22Rv1 (cell line): ENCODE measurements at regions not wholly inside any gene's neighbourhood (a gene's known extent, or its start where the extent isn't known, plus 50 kb on each side); places are given as distances from the start of the nearest gene placed in this dataset.
A peak's percentile ranks its signal among the peaks of the same experiment; 100 is the strongest.

Experiments used
- H3K27ac ChIP-seq: fragments of 450-650 bp; 2 replicates; pipeline ENCODE4 v1.5.1; 2017
- CTCF ChIP-seq: fragments of 450-650 bp; IDR thresholded peaks from 2 replicates; pipeline ENCODE4 v1.5.1; 2017; ENCODE audit warnings: mild to moderate bottlenecking
- ZFX ChIP-seq: fragments of 450-650 bp; IDR thresholded peaks from 2 replicates; pipeline ENCODE4 v1.6.1; 2017; ENCODE audit warnings: antibody characterized with exemption, borderline replicate concordance

DNA sequence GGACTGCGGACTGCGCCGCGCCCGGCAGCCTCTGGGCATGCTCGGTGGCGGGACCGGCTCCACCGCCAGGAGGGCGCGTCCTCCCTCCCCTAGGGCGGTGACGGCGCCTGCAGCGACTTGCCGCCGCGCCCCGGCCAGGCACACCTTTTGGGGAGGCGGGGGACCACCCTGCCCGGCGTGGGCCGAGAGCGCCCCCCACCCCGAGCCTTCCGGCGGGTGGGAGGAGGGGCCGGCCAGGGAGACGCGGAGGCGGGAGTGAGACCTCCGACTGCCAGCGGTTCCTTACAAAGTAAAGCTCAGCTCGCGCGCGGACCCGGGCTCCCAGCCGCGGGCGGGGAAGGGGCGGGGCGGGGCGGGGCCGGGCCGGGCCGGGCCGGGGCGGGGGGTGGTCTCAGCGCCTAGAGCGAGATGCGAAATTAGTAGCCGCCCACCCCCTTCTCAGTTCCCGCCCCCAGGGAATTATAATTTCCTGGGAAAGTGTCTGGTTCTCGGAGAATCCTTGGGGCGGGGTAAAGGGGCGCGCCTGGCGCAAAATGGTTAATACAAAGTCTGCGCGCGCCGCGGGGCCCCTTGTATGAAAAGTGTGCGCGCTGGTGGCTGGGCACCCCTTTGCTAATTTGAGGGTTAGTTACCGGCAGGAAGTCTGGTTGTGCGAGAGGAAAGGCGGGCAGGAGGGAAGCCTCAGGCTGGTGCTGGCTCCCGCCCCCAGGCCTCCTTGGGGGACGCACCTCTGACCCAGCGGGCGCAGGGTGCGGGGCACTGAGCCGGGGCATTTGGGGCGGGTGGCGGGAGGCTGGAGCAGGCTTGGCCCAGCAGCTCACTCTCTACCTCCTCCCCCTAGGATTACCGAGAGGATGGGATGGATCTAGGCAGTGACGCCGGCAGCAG is 224.8 kb upstream of the IL12A start:
- TF ChIP-seq CTCF, result peak; percentile 22
- TF ChIP-seq ZFX, result no peak
- H3K27ac ChIP-seq, result peak overlapping the region; percentile 42

- TF ChIP-seq CTCF (no peak), ZFX (no peak)
- no peak overlapping the region for H3K27ac ChIP-seq
These were observed 224.1 kb upstream of the IL12A start for GRCh38 chr3:159764490-159765029.

GRCh38 chr3:159765030-159765859 is 223.4 kb upstream of the IL12A start:
- H3K27ac ChIP-seq, result no peak overlapping the region

GRCh38 chr3:159765860-159766294 is 222.8 kb upstream of the IL12A start:
- H3K27ac ChIP-seq, result no peak overlapping the region
- no peak for TF ChIP-seq CTCF
- no peak for TF ChIP-seq ZFX

More at GRCh38 chr3:159765030-159765859, 223.4 kb upstream of the IL12A start:
- TF ChIP-seq CTCF (no peak), ZFX (no peak)

- no peak overlapping the region for H3K27ac ChIP-seq
These were observed 222.0 kb upstream of the IL12A start for GRCh38 chr3:159766563-159767185.

GRCh38 chr3:159770998-159771397 is 217.6 kb upstream of the IL12A start:
- H3K27ac ChIP-seq, result no peak overlapping the region
- TF ChIP-seq CTCF (no peak), ZFX (no peak)

More at GRCh38 chr3:159766563-159767185, 222.0 kb upstream of the IL12A start:
- TF ChIP-seq ZFX (no peak), CTCF (peak; percentile 46)
